ENCODE measurements at regions not wholly inside any gene's neighbourhood (a gene's known extent, or its start where the extent isn't known, plus 50 kb on each side); places are given as distances from the start of the nearest gene placed in this dataset.

DNA sequence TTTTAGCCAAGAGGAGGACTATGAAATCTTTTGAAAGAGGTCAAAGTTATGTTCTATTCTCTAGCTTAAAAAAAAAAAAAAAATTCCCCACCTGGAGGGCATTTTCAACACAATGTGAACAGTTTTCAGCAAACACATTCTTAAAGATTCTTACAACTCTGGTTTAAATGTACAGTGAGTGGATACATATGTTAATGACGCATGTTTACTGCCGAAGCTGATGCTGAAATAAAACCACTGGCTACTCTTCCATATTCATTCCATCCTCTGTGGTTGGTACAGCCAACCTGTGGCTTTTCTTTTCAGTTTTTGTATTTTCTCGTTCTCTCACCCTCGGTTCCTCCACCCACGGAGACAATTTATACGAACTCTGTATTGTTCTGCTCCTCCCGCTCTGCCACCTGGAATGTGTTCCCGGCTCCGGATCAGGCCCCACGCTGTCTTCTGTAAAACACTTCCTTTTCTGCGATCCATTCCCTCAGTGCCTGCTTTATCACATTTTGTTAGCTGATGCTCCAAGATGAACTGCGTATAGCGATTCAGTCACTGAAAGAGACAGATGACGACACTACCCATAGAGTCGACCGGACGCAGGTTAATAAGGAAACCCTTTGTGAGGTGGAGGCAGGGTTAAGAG, 466.4 kb upstream of the ARGLU1 start:
- Histone ChIP-seq H3K4me1 (ENCODE audit: control insufficient read depth in 1 of 2, insufficient read depth in 2 of 2, low read depth in 1 of 2, low read length in 1 of 2) (no peaks in the 10 kb centered on the region), H4K20me1 (ENCODE audit: insufficient read depth) (no peaks in the 10 kb centered on the region), H3K79me2 (ENCODE audit: insufficient read depth) (no peaks in the 10 kb centered on the region), H3K9me2 (no peaks in the 10 kb centered on the region), H3K4me3 (ENCODE audit: low read depth in 2 of 2, low read length in 1 of 2) (no peak overlapping the region), H3K27ac (ENCODE audit: low read depth in 2 of 2, low read length in 1 of 2) (no peak overlapping the region), H3K9me3 (no peaks in the 10 kb centered on the region), H3F3A (replicated peaks; ENCODE audit: insufficient read depth) (no peaks in the 10 kb centered on the region), H3K9ac (no peak overlapping the region), H3K27me3 (ENCODE audit: insufficient read depth) (no peaks in the 10 kb centered on the region), H3K36me3 (replicated peaks in 1 of 2; ENCODE audit: control insufficient read depth in 1 of 2, insufficient read depth in 2 of 2, low read length in 1 of 2) (no peaks in the 10 kb centered on the region), H3K4me2 (no peak overlapping the region), H2AFZ (ENCODE audit: low read depth) (no peak overlapping the region)
- CTCF ChIA-PET, result no interaction called here
- POLR2A ChIA-PET, result no interaction called here
- DNase-seq, result no peak
- TF ChIP-seq RXRA (IDR thresholded peaks at IDR 0.05; ENCODE audit: borderline replicate concordance, low read depth) (no peak), USF1 (IDR thresholded peaks at IDR 0.05; ENCODE audit: borderline replicate concordance, low read depth) (no peak), RCOR1 (IDR thresholded peaks at IDR 0.05; ENCODE audit: low read length) (no peak), GABPA (IDR thresholded peaks at IDR 0.05; ENCODE audit: low read depth) (no peak), FOXJ3 (CRISPR knock-in tag; IDR thresholded peaks at IDR 0.05) (no peak), REST (IDR thresholded peaks at IDR 0.05; ENCODE audit: low read depth, low read length) (no peak), TEAD4 (IDR thresholded peaks at IDR 0.05; ENCODE audit: borderline replicate concordance, insufficient read depth) (no peak), FOXM1 (IDR thresholded peaks at IDR 0.05; ENCODE audit: low read depth) (no peak), RAD21 (IDR thresholded peaks at IDR 0.05; ENCODE audit: low read length) (no peak), EP300 (IDR thresholded peaks at IDR 0.05; ENCODE audit: borderline replicate concordance in 1 of 2, low read depth in 1 of 2, low read length in 1 of 2) (no peak), MXI1 (IDR thresholded peaks at IDR 0.05; ENCODE audit: low read depth, low read length) (no peak), NRF1 (IDR thresholded peaks at IDR 0.05; ENCODE audit: low read depth, low read length) (no peak), FOSL2 (IDR thresholded peaks at IDR 0.05; ENCODE audit: borderline replicate concordance, low read depth) (no peak), NFIC (IDR thresholded peaks at IDR 0.05; ENCODE audit: borderline replicate concordance) (no peak), MAX (IDR thresholded peaks at IDR 0.05; ENCODE audit: low read depth) (no peak)
- TF ChIP-seq, protein P1, sequence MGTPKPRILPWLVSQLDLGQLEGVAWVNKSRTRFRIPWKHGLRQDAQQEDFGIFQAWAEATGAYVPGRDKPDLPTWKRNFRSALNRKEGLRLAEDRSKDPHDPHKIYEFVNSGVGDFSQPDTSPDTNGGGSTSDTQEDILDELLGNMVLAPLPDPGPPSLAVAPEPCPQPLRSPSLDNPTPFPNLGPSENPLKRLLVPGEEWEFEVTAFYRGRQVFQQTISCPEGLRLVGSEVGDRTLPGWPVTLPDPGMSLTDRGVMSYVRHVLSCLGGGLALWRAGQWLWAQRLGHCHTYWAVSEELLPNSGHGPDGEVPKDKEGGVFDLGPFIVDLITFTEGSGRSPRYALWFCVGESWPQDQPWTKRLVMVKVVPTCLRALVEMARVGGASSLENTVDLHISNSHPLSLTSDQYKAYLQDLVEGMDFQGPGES (IDR thresholded peaks at IDR 0.05; ENCODE audit: low read depth, low read length), result no peak
- TF ChIP-seq, protein P2, sequence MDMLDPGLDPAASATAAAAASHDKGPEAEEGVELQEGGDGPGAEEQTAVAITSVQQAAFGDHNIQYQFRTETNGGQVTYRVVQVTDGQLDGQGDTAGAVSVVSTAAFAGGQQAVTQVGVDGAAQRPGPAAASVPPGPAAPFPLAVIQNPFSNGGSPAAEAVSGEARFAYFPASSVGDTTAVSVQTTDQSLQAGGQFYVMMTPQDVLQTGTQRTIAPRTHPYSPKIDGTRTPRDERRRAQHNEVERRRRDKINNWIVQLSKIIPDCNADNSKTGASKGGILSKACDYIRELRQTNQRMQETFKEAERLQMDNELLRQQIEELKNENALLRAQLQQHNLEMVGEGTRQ (IDR thresholded peaks at IDR 0.05; ENCODE audit: borderline replicate concordance, low read depth, low read length), result no peak
- TF ChIP-seq, protein P3, sequence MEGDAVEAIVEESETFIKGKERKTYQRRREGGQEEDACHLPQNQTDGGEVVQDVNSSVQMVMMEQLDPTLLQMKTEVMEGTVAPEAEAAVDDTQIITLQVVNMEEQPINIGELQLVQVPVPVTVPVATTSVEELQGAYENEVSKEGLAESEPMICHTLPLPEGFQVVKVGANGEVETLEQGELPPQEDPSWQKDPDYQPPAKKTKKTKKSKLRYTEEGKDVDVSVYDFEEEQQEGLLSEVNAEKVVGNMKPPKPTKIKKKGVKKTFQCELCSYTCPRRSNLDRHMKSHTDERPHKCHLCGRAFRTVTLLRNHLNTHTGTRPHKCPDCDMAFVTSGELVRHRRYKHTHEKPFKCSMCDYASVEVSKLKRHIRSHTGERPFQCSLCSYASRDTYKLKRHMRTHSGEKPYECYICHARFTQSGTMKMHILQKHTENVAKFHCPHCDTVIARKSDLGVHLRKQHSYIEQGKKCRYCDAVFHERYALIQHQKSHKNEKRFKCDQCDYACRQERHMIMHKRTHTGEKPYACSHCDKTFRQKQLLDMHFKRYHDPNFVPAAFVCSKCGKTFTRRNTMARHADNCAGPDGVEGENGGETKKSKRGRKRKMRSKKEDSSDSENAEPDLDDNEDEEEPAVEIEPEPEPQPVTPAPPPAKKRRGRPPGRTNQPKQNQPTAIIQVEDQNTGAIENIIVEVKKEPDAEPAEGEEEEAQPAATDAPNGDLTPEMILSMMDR (IDR thresholded peaks at IDR 0.05), result no peak
- WGBS (ENCODE audit: low lambda C conversion rate), result 72% methylated on average over 17 of the region's 17 CpGs
